SK-MEL-5 (cell line): ENCODE measurements at regions not wholly inside any gene's neighbourhood (a gene's known extent, or its start where the extent isn't known, plus 50 kb on each side); places are given as distances from the start of the nearest gene placed in this dataset.
"Not testable (repeated sequence)": the region's sequence is repeated elsewhere in the genome, so short reads cannot be mapped to it uniquely, and the experiment has no call there.

Source experiments
- DNase-seq: peaks from one replicate; pipeline ENCODE4 v3.0.0-alpha.2; 2016; ENCODE audit warnings: low read depth, low spot score
- in situ Hi-C: cut with HindIII; loops from 2 replicates; pipeline ENCODE4 v1.10.0; 2016; ENCODE audit warnings: low sequenced_read_pairs, high pct_unique_total_duplicates, low pct_unique_long_range_greater_than_20kb

DNA sequence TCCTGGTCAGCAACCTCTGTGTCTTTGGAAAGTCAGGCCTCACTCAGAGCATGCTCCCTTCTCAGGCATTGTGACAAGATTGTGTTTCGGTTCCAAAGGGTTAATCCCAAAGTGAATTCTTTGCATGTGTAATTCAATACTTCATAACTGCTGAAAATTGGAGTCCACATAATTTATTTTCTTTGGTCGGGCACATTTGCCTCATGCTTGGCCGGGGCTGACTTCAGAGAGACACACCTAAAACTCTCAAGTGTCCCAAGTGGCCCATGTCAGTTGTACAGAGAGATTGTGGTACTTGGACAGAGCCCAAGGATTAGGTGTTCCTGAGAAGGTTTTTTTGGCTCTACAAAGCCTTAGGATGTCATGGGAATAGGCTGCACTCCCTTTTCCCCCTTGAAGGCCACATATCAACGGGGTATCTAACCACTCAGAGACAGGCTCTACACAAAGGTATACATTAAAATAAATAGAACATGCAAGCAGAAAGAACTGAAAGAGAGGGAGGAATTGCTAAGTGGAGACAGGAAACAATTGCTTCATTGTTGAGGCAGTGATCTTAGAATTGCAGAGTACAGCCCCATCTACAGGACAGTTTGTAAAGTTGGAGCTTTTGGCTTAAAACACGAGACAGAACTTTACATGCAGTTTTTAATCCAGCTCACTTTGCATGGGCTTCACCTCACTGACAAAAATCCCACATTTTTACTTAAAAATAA lies 1232.3 kb upstream of the ZEB2 start:
- peak; percentile 89 for DNase-seq
- in situ Hi-C loops = no loop called here

DNA sequence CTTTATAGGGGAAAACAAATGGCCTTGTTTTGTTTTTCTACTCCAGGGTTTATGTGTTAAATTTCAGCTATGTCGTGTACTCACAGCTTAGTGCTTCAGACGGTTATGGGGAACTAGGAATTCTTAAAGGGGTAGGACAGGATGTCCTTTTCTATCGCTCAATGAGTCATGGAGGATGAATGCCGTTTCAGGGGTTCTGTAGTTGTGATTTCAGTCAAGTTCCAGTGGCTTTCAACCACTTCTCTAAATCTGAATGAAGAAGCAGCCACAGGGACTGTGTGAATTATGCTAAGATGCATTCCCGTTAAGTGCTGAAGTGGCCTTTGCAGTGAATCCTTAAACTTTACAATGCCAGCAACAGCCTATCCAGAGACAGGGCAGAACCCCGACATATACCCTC lies 1231.7 kb upstream of the ZEB2 start:
- in situ Hi-C loops = no loop called here
- peak; percentile 26 for DNase-seq

DNA sequence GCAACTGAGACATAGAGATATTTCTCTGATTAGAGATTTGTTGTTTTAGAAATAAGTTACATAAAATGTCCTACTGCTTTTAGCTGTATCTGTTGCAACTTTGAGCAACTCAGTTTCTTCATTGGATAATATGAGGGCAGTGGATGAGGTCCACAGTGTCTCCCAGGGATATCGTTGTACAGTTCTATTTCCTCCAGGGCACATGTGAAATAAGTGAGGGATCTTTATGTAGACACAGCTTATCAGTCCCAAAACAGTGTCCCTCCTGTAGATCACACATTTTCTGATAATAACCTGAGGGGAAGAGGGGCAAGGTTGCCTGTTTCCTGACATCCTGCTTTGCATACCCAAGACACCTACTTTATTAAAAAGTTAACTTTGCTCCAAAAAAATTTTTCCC lies 1231.2 kb upstream of the ZEB2 start:
- in situ Hi-C loops = no loop called here
- DNase-seq = no peak

GRCh38 chr2:145750612-145751011 lies 1230.7 kb upstream of the ZEB2 start:
- in situ Hi-C loops = no loop called here
- no peak for DNase-seq

GRCh38 chr2:145750144-145750543 lies 1230.2 kb upstream of the ZEB2 start:
- no peak for DNase-seq
- in situ Hi-C loops = no loop called here

DNA sequence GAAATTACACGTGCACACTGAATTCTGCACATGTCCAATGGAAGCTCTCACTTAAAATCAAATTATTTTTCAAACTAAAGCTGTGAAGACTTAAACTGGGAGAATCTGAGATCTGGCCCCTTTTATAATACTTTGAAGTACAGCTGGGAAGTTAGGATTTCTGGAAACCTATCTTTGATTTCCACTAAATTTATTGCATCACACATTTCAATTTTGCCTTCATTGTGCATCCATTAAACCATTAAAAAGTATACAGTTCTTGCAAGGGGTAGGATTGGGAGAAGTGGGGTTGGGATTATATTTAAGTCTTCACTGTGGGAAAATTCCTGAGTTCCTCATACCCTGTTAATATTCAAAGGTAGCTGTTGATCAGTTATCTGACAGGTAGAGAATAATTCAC lies 1229.6 kb upstream of the ZEB2 start:
- in situ Hi-C loops = no loop called here
- no peak for DNase-seq

GRCh38 chr2:145748927-145749326 lies 1229.0 kb upstream of the ZEB2 start:
- DNase-seq = no peak
- in situ Hi-C loops = no loop called here

DNA sequence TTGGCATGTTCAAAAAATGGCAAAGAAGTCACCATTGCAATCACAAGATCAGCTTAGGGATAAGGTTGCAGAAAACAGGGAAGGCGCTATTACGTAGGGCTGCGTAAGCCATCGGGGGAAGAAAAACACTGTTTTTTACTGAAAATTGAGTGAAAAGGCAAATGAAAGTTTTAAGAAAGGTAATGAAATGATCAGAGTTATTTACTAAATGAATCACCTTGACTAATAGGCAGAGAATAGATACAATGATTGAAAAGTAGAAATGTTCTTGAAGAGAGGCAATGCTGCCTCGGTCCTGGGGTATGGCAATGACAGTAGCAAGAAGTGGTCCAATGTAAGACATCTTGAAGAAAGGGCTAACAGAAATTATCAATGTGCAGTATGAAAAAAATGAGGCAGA lies 1227.8 kb upstream of the ZEB2 start:
- DNase-seq = no peak

GRCh38 chr2:145745387-145745721 lies 1225.4 kb upstream of the ZEB2 start:
- DNase-seq, in situ Hi-C loops: not testable (repeated sequence)

More for the DNA sequence above, 1227.8 kb upstream of the ZEB2 start:
- in situ Hi-C loops = no loop called here

- DNase-seq = no peak
- in situ Hi-C loops = no loop called here
These were observed 1224.8 kb upstream of the ZEB2 start for GRCh38 chr2:145744541-145745386.

- DNase-seq = no peak
- in situ Hi-C loops = no loop called here
These were observed 1223.1 kb upstream of the ZEB2 start for GRCh38 chr2:145743011-145743410.

DNA sequence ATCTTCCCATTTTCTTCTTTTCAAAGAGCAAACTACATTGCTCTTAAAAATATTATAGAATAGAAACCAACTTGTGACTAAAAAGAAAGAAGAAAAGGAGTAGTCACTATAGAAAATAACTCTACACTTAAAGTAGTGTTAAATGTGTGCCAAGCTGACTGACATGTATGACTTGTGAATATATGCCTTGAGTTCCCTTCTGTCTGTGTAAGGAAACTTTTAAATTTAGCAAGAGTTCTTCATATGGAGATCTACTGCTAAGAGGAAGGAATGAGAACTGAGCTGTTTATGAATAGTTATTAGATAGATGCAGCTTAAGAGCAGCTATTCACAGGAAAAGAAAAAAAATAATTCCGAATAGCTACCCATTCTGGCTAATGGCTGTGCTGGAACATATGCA lies 1221.7 kb upstream of the ZEB2 start:
- in situ Hi-C loops = no loop called here

GRCh38 chr2:145741181-145741580 lies 1221.3 kb upstream of the ZEB2 start:
- no peak for DNase-seq
- in situ Hi-C loops = no loop called here

More for the DNA sequence above, 1221.7 kb upstream of the ZEB2 start:
- no peak for DNase-seq

- in situ Hi-C loops = no loop called here
- no peak for DNase-seq
These were observed 1220.4 kb upstream of the ZEB2 start for GRCh38 chr2:145740302-145740701.

DNA sequence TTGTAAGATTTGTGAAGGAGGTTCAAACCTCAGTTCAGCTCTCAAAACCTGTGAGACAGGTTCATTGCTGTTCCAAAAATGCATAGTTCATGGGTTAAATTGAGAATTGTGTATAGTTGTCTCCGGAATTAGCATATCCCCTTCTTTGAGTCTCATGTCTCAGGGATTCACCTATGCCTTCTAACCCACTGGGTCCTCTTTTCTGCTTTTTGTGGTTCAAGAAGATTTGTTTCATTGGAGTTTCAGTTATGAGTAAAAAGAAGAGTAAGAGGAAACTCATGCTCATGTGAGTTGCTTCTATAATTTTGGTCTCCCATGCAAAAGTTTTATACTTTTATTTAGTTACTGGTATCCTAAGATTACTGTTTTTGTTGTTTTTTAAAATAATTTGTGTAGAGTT lies 1219.8 kb upstream of the ZEB2 start:
- in situ Hi-C loops = no loop called here
- no peak for DNase-seq

- DNase-seq = no peak
- in situ Hi-C loops = no loop called here
These were observed 1217.0 kb upstream of the ZEB2 start for GRCh38 chr2:145736871-145737270.

DNA sequence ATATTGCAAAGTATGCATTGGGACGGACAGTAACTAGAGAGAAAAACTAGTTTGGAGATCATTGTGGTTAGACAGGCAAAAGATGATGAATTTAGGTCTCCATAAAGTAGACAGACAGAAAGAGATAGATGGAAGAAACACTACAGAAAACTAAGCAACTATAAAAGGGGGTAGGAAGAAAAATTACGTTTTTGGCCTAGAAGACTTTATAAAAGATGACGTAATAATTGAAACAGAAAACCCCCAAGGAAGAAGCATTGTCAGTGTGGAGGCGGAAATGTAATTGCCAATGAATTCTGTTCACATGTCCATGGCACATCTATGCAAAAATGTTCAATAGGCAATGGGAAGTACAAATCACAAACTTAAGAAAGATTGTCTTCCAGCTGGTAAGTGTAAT lies 1211.5 kb upstream of the ZEB2 start:
- no peak for DNase-seq
- in situ Hi-C loops = no loop called here

GRCh38 chr2:145729993-145730770 lies 1210.3 kb upstream of the ZEB2 start:
- no peak for DNase-seq
- in situ Hi-C loops = no loop called here
